HS-27A (cell line): ENCODE measurements at regions not wholly inside any gene's neighbourhood (a gene's known extent, or its start where the extent isn't known, plus 50 kb on each side); places are given as distances from the start of the nearest gene placed in this dataset.
A peak's percentile ranks its signal among the peaks of the same experiment; 100 is the strongest.
"Not testable (repeated sequence)": the region's sequence is repeated elsewhere in the genome, so short reads cannot be mapped to it uniquely, and the experiment has no call there.

Source experiments
- DNase-seq: peaks from one replicate; pipeline ENCODE4 v3.0.0-alpha.2; 2012; ENCODE audit warnings: low read depth, missing footprints

GRCh38 chr15:68482246-68482645 lies 50.3 kb upstream of the ITGA11 start:
- DNase-seq = no peak

DNA sequence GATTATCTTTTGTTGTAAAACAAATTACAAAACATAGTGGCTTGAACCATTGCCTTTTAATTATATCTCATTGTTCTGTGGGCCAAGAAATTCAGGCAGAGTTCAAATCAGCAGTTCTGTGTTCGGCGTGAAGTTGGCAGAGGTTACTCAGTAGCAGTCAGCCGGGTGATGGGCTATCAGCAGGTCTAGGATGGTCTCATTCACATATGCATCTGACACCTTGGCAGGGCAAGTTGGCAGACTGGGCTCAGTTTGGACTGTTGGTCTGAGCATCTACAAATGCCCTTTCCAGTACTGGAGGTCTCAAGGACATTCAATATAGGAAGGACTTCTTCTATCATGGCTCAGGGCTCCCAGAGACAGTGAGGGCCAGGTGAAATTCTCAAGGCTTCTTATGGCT lies 51.2 kb upstream of the ITGA11 start:
- no peak for DNase-seq

DNA sequence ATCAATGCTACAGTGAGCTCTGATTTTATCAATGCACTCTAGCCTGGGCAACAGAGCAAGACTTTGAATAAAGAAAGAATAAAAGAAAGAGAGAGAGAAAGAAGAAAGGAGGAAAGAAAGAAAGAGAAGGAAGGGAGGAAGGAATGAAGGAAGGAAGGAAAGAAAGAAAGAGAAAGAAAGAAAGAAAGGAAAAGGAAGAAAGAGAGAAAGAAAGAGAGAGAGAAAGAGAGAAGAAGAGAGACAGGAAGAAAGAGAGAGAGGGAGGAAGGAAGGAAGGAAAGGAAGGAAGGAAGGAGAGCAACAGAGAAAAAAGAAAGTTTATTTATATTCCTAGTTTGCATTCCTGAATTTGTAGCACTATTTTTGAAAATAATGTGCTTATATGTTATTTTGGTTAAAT lies 52.3 kb upstream of the ITGA11 start:
- no peak for DNase-seq

GRCh38 chr15:68484696-68485400 lies 52.9 kb upstream of the ITGA11 start:
- DNase-seq = peak; percentile 83

DNA sequence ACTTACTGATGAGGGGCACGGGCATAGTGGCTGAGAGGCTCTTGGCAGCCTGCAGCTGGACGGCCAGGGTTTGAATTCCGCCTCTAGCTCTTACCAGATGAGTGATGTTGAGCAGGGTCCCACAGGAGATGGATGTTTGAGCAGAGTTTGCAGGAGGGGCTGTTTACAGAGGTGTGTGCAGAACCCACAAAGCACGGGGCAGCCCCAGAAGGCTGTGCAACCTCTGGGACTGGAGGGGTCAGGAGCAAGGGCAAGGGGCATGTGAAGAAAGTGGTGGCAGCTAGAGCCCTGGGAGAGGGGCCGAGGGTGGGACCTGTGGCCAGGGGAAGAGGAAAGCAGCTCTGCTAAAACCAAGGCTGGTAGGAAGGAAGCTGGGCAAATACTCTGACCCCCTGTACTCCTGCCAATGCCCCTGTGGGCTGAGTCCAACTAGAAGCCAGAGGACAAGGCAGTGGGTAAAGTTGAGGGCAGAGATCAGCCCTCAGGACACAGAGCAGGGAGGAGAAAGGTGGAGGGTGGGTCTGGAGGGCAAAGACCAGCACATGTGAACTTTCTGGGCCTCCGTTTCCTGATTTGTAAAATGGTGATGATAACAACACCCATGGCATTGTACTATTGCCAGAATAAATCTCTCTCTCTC lies 53.9 kb upstream of the ITGA11 start:
- DNase-seq = no peak

- no peak for DNase-seq
These were observed 55.3 kb upstream of the ITGA11 start for GRCh38 chr15:68487087-68487843.

DNA sequence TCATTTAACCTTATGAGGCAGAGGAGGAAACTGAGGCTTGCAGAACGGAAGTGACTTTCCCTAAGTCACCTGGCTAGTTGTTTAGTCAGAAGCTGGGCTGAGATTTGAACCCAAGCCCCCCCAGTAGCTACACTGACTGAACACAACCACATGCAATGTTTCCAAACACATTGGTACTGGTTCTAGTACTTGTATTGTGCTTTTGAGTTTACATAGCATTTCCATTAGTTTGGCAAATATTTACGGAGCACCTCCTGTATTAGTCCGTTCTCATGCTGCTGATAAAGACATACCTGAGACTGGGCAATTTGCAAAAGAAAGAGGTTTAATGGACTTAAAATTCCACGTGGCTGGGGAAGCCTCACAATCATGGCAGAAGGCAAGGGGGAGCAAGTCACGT lies 56.3 kb upstream of the ITGA11 start:
- no peak for DNase-seq

GRCh38 chr15:68488966-68489365 lies 57.0 kb upstream of the ITGA11 start:
- no peak for DNase-seq

DNA sequence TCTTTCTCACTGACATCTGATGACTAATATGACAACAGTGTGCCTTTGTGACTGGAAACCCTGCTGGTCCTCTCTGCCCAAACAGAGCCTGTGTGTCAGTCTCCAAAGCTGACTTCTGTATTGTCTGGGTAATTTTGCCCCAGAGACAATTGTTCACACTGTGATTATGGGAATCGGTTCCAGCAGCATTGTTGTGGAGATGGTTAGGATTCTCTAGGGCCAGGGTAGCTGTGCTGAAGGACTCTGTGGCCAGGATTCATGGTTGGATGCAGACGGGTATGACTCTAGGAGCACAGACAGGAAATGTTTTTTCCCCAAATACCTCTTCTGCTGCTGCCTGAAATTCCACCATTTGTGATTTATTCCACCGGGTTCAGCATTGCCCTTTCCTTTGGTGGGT lies 57.5 kb upstream of the ITGA11 start:
- no peak for DNase-seq

DNA sequence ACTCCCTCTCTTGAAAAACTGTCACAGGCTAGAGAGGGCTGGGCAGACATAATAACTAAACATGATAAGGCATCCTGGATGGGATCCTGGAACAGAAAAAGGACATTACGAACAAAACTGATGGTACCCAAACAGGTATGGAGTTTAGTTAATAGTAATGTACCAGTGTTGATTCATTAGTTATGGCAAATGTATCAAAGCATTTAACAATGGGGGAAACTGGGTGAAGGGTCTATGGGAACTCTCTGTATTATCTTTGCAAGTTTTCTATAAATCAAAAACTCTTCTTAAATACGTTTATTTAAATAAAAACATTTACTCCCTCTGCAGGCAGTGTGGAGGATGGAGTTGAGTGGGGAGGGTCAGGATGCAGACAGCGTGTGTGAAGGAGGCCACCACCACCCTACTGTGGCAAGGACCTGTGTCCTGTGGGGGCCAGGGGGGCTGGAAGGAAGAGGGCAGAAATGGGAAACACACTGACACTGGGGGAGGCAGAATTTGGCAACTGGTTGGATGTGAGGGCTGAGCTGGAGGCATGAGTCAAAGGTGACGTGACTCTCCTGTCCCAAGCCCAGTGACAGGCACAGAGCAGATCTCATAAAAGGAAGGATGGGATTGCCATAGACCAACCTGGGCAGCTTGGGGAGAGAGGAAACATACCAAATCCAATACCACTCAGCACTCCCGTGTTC lies 59.6 kb upstream of the ITGA11 start:
- no peak for DNase-seq

DNA sequence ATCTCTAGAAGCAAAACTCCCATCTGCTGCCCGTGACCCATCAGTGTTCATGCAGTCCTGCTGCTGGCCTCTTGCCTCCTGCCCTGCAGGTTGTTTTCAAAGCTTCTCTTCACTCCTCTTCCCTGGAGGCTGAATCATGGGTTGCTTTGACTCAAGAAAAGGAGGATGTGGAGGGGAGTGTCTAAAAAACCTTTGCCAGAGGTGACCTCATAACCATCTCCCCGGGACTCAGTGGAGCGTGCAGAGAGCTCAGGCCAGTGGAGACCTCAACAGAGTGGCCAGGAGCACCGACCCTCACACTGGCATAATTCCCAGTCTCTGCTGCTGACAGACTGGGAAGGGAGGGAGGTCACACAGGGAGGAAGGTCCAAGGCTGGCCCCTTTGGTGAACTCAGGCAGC lies 60.9 kb upstream of the ITGA11 start:
- DNase-seq = no peak

- no peak for DNase-seq
These were observed 61.7 kb upstream of the ITGA11 start for GRCh38 chr15:68493629-68494028.

DNA sequence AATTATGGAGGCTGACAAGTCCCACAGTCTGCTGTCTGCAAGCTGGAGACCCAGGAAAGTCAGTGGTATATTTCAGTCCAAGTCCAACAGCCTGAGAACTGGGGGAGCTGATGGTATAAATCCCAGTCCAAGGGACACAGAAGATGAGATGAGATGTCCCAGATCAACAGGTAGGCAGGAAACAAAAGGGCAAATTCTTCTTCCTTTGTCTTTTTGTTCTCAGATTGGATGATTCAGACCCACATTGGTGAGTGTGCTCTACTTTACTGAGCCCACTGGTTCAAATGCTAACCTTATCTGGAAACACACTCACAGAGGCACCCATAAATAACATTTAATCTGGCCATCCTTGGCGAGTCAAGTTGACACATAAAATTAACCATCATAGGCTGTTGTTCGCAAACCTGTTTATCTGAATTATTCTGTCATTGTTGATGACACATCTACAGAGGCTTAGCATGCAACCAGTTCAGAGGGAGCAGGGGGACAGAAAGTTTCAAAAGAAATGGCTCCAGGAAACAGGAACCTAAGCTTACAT lies 62.7 kb upstream of the ITGA11 start:
- no peak for DNase-seq

DNA sequence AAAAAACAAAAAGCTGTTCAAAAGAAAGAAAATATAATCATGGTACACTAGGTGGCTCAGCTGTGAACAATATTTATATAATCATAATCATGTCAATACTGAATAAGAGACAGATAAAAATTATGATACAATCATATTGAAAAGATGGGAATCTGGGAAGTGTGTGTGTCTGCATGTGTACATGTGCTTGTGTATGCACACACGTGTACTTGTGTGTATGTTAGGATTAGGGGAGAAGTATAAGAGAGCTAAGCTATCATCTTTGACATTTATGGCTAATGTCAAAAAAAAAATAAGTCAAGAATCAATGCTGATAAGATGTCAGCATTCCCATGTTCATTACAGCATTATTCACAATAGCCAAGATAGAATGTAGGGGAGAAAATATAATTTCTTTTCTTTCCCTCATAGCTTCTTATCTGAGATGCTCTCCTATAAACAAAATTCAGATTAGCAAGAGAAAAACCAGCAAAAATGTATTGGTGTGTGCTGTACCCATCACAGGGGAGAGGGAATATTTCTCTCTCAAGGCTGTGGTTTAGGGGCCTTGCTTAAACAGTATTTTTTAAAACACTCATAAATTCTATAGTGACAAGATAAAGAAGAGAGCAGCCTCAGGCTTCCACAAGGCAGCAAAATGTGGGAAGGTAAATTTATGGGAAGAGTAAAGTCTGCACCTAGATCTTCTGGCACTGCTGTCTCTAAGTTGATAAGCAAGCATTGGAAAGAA lies 63.4 kb upstream of the ITGA11 start:
- DNase-seq = no peak

- no peak for DNase-seq
These were observed 64.2 kb upstream of the ITGA11 start for GRCh38 chr15:68495981-68496705.

- DNase-seq = not testable (repeated sequence)
These were observed 64.8 kb upstream of the ITGA11 start for GRCh38 chr15:68496751-68497150.

- no peak for DNase-seq
These were observed 65.4 kb upstream of the ITGA11 start for GRCh38 chr15:68497206-68497910.

- no peak for DNase-seq
These were observed 66.1 kb upstream of the ITGA11 start for GRCh38 chr15:68498076-68498475.

- DNase-seq = no peak
These were observed 67.8 kb upstream of the ITGA11 start for GRCh38 chr15:68499620-68500312.
